GM12878 (cell line): ENCODE measurements at regions not wholly inside any gene's neighbourhood (a gene's known extent, or its start where the extent isn't known, plus 50 kb on each side); places are given as distances from the start of the nearest gene placed in this dataset.

Experiments
- ATAC-seq: fragments of 200-7000 bp; cut with Tn5 transposase; 3 replicates; pipeline ENCODE4 v1.9.1; 2020; ENCODE audit warnings: mild to moderate bottlenecking, moderate library complexity
- BruUV-seq: library from RNA; stranded (reverse); fragments of 400-500 nt; replicated peaks from 2 replicates; lab custom pipeline; 2021; lab: Mats Ljungman, UMichigan
- CTCF ChIA-PET: fragments of 300-600 bp; sonication (Branson Sonifier 250); formaldehyde crosslinking; extraction: SDS; loops from one replicate; lab custom pipeline; 2021; ENCODE audit warnings: inconsistent platforms; lab: Yijun Ruan, JAX
- POLR2A ChIA-PET: fragments of 350-600 bp; formaldehyde crosslinking; extraction: SDS; loops from one replicate; lab custom pipeline; 2021; ENCODE audit warnings: inconsistent platforms; lab: Charles Lee
- RAD21 ChIA-PET: fragments of 300-600 bp; sonication (Branson Sonifier 250); formaldehyde crosslinking; loops from one replicate; lab custom pipeline; 2023; ENCODE audit warnings: antibody characterized with exemption; ENCODE audit not compliant: unreplicated experiment; lab: Charles Lee
- SMC1A ChIA-PET: fragments of 300-600 bp; sonication (Branson Sonifier 250); formaldehyde crosslinking; loops from one replicate; lab custom pipeline; 2023; ENCODE audit not compliant: unreplicated experiment, uncharacterized antibody; lab: Charles Lee
- DNase-seq: peaks from one replicate; pipeline ENCODE4 v3.0.0-alpha.2; 2011; ENCODE audit warnings: low read depth, low spot score
- FAIRE-seq: peaks from 3 replicates; lab custom pipeline; 2011; peaks lifted over from hg19 to GRCh38; lab: Jason Lieb, UNC
- H2AFZ ChIP-seq: 2 replicates; pipeline ENCODE4 v1.6.0; 2011; ENCODE audit warnings: low read depth, low read length, control low read depth; ENCODE audit not compliant: control insufficient read depth
- H3K27ac ChIP-seq: 2 replicates; pipeline ENCODE4 v1.5.1; 2011; ENCODE audit warnings: control low read depth; ENCODE audit not compliant: control insufficient read depth, insufficient read depth
- H3K27me3 ChIP-seq, 2 experiments: replicated peaks in 1 of 2; 2 replicates each; pipeline versions ENCODE4 v1.6.0 to v1.6.1; 2011; ENCODE audit warnings: low read length in 1 of 2; ENCODE audit not compliant: control insufficient read depth in 2 of 2, insufficient read depth in 2 of 2
- H3K36me3 ChIP-seq, 2 experiments: 2 replicates each; pipeline ENCODE4 v1.5.1; 2011; ENCODE audit warnings: low read length in 1 of 2; ENCODE audit not compliant: control insufficient read depth in 2 of 2, insufficient read depth in 2 of 2
- H3K4me1 ChIP-seq: 2 replicates; pipeline ENCODE4 v1.6.1; 2011; ENCODE audit warnings: mild to moderate bottlenecking, low read length, moderate library complexity, mixed read lengths; ENCODE audit not compliant: control insufficient read depth, insufficient read depth
- H3K4me2 ChIP-seq: 2 replicates; pipeline ENCODE4 v1.6.0; 2011; ENCODE audit warnings: control low read depth; ENCODE audit not compliant: control insufficient read depth, insufficient read depth
- H3K4me3 ChIP-seq: fragments of 200-600 bp; sonication (generic); 2 replicates; pipeline ENCODE4 v1.5.1; 2016
- H3K79me2 ChIP-seq: 2 replicates; pipeline ENCODE4 v1.6.0; 2011; ENCODE audit warnings: low read length; ENCODE audit not compliant: control insufficient read depth, insufficient read depth
- H3K9ac ChIP-seq: 2 replicates; pipeline ENCODE4 v1.8.0; 2011; ENCODE audit warnings: low read length, control low read depth, mixed read lengths; ENCODE audit not compliant: control insufficient read depth, insufficient read depth
- H3K9me3 ChIP-seq: replicated peaks from 3 replicates; pipeline ENCODE4 v1.5.1; 2011; ENCODE audit warnings: mild to moderate bottlenecking, low read length; ENCODE audit not compliant: control insufficient read depth, insufficient read depth
- H4K20me1 ChIP-seq: 2 replicates; pipeline ENCODE4 v1.6.0; 2011; ENCODE audit not compliant: control insufficient read depth, insufficient read depth
- GABPA ChIP-seq: IDR thresholded peaks from 2 replicates; pipeline ENCODE4 v1.6.1; 2014; ENCODE audit warnings: antibody characterized with exemption, low read depth, mild to moderate bottlenecking, inconsistent platforms
- HCFC1 ChIP-seq: fragments of 150-350 bp; IDR thresholded peaks from 2 replicates; pipeline ENCODE4 v1.6.1; 2014; ENCODE audit warnings: low read length
- MTA2 ChIP-seq: fragments of 450-650 bp; IDR thresholded peaks from 2 replicates; pipeline ENCODE4 v1.6.1; 2016; ENCODE audit warnings: low read depth, mild to moderate bottlenecking, moderate library complexity
- NFXL1 ChIP-seq: fragments of 450-650 bp; IDR thresholded peaks from 2 replicates; pipeline ENCODE4 v1.6.1; 2017; ENCODE audit warnings: antibody characterized with exemption, mild to moderate bottlenecking, borderline replicate concordance
- PAX5 ChIP-seq: IDR thresholded peaks from 2 replicates; pipeline ENCODE4 v1.6.1; 2011; ENCODE audit warnings: low read depth, low read length, borderline replicate concordance
- WGBS: methylation state at CpG from one replicate; pipeline ENCODE4 v1.1.6; 2016; ENCODE audit warnings: low lambda C conversion rate; ENCODE audit not compliant: insufficient replicate concordance, insufficient coverage; ENCODE audit errors: missing lambda C conversion rate; 5-methylcytosine and 5-hydroxymethylcytosine counted together
- in situ Hi-C: fragments of 300-500 bp; cut with MboI; formaldehyde crosslinking; loops from 9 replicates; pipeline ENCODE4 v1.14.3; 2018; ENCODE audit warnings: mixed read lengths
- intact Hi-C: fragments of 100-400 bp; cut with micrococcal nuclease; formaldehyde crosslinking; loops from one replicate; pipeline ENCODE4 v1.14.2; 2022; ENCODE audit not compliant: unreplicated experiment
- TF ChIP-seq, protein P1 (sequence below): fragments of 450-650 bp; IDR thresholded peaks from 2 replicates; pipeline ENCODE4 v1.6.1; 2017; ENCODE audit warnings: mild to moderate bottlenecking, moderate library complexity
- TF ChIP-seq, protein P2 (sequence below): fragments of 450-650 bp; IDR thresholded peaks from 2 replicates; pipeline ENCODE4 v1.6.1; 2017; ENCODE audit warnings: mild to moderate bottlenecking
- TF ChIP-seq, protein P3 (sequence below): fragments of 450-650 bp; IDR thresholded peaks from 2 replicates; pipeline ENCODE4 v1.6.1; 2018; ENCODE audit warnings: borderline replicate concordance, mild to moderate bottlenecking; ENCODE audit not compliant: partially characterized antibody

DNA sequence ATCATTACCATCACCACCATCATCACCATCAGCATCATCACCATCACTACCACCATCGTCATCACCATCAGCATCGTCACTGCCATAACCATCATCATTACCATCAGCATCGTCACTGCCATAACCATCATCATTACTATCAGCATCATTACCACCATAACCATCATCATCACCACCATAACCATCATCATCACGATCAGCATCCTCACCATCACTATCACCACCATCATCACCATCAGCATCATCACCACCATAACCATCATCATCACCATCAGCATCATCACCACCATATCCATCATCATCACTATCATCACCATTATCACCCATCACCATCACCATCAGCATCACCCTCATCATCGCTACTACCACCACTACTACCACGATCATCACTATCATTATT, 493.9 kb upstream of the TBX3 start:
- intact Hi-C loops (no loop called here), in situ Hi-C loops (no loop called here)
- 46% methylated on average over 6 of the region's 6 CpGs for WGBS
- RAD21 ChIA-PET: no interaction called here
- SMC1A ChIA-PET: no interaction called here
- CTCF ChIA-PET: no interaction called here
- FAIRE-seq (no peak), ATAC-seq (no peak), DNase-seq (no peak)
- Histone ChIP-seq H3K79me2 (no peaks in the 10 kb centered on the region), H3K36me3 (no peaks in the 10 kb centered on the region), H3K27ac (no peak overlapping the region), H4K20me1 (no peaks in the 10 kb centered on the region), H3K9ac (no peak overlapping the region), H3K4me2 (no peak overlapping the region), H2AFZ (no peak overlapping the region), H3K4me3 (no peak overlapping the region), H3K9me3 (no peaks in the 10 kb centered on the region; the same call in 2 of the 3 replicates), H3K27me3 (no peaks in the 10 kb centered on the region), H3K4me1 (no peaks in the 10 kb centered on the region)
- BruUV-seq: no TSS peak
- TF ChIP-seq MTA2: no peak
- TF ChIP-seq, protein P1, sequence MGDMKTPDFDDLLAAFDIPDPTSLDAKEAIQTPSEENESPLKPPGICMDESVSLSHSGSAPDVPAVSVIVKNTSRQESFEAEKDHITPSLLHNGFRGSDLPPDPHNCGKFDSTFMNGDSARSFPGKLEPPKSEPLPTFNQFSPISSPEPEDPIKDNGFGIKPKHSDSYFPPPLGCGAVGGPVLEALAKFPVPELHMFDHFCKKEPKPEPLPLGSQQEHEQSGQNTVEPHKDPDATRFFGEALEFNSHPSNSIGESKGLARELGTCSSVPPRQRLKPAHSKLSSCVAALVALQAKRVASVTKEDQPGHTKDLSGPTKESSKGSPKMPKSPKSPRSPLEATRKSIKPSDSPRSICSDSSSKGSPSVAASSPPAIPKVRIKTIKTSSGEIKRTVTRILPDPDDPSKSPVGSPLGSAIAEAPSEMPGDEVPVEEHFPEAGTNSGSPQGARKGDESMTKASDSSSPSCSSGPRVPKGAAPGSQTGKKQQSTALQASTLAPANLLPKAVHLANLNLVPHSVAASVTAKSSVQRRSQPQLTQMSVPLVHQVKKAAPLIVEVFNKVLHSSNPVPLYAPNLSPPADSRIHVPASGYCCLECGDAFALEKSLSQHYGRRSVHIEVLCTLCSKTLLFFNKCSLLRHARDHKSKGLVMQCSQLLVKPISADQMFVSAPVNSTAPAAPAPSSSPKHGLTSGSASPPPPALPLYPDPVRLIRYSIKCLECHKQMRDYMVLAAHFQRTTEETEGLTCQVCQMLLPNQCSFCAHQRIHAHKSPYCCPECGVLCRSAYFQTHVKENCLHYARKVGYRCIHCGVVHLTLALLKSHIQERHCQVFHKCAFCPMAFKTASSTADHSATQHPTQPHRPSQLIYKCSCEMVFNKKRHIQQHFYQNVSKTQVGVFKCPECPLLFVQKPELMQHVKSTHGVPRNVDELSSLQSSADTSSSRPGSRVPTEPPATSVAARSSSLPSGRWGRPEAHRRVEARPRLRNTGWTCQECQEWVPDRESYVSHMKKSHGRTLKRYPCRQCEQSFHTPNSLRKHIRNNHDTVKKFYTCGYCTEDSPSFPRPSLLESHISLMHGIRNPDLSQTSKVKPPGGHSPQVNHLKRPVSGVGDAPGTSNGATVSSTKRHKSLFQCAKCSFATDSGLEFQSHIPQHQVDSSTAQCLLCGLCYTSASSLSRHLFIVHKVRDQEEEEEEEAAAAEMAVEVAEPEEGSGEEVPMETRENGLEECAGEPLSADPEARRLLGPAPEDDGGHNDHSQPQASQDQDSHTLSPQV: no peak
- TF ChIP-seq, protein P2, sequence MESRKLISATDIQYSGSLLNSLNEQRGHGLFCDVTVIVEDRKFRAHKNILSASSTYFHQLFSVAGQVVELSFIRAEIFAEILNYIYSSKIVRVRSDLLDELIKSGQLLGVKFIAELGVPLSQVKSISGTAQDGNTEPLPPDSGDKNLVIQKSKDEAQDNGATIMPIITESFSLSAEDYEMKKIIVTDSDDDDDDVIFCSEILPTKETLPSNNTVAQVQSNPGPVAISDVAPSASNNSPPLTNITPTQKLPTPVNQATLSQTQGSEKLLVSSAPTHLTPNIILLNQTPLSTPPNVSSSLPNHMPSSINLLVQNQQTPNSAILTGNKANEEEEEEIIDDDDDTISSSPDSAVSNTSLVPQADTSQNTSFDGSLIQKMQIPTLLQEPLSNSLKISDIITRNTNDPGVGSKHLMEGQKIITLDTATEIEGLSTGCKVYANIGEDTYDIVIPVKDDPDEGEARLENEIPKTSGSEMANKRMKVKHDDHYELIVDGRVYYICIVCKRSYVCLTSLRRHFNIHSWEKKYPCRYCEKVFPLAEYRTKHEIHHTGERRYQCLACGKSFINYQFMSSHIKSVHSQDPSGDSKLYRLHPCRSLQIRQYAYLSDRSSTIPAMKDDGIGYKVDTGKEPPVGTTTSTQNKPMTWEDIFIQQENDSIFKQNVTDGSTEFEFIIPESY: no peak
- TF ChIP-seq HCFC1: no peak
- TF ChIP-seq, protein P3, sequence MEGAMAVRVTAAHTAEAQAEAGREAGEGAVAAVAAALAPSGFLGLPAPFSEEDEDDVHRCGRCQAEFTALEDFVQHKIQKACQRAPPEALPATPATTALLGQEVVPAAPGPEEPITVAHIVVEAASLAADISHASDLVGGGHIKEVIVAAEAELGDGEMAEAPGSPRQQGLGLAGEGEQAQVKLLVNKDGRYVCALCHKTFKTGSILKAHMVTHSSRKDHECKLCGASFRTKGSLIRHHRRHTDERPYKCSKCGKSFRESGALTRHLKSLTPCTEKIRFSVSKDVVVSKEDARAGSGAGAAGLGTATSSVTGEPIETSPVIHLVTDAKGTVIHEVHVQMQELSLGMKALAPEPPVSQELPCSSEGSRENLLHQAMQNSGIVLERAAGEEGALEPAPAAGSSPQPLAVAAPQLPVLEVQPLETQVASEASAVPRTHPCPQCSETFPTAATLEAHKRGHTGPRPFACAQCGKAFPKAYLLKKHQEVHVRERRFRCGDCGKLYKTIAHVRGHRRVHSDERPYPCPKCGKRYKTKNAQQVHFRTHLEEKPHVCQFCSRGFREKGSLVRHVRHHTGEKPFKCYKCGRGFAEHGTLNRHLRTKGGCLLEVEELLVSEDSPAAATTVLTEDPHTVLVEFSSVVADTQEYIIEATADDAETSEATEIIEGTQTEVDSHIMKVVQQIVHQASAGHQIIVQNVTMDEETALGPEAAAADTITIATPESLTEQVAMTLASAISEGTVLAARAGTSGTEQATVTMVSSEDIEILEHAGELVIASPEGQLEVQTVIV: no peak
- TF ChIP-seq GABPA: no peak
- no peak for TF ChIP-seq PAX5
- TF ChIP-seq NFXL1: no peak
- POLR2A ChIA-PET: no interaction called here
